ENCODE measurements at regions not wholly inside any gene's neighbourhood (a gene's known extent, or its start where the extent isn't known, plus 50 kb on each side); places are given as distances from the start of the nearest gene placed in this dataset.

GRCh38 chr9:16217943-16218701 lies 652.3 kb downstream of the BNC2 start:
- H3K18ac ChIP-seq (ENCODE audit: low read depth in 1 of 2, low read length in 2 of 2), result no peak overlapping the region
- H3K9ac ChIP-seq (ENCODE audit: low read length), result peak overlapping the region; percentile 19
- H2BK5ac ChIP-seq (ENCODE audit: low read depth, low read length, poor library complexity, severe bottlenecking), result no peak overlapping the region
- H2AFZ ChIP-seq (ENCODE audit: low read depth, low read length), result no peak overlapping the region
- H3K4me2 ChIP-seq (ENCODE audit: low read length, poor library complexity, severe bottlenecking), result no peak overlapping the region
- no peaks in the 10 kb centered on the region for H3K36me3 ChIP-seq (ENCODE audit: control insufficient read depth in 1 of 2, insufficient read depth in 2 of 2, low read depth in 1 of 2, low read length in 2 of 2)
- H3K27me3 ChIP-seq (ENCODE audit: control insufficient read depth in 1 of 2, insufficient read depth in 1 of 2, low read length in 2 of 2), result no peaks in the 10 kb centered on the region
- no peak overlapping the region for H2BK15ac ChIP-seq (ENCODE audit: low read depth, poor library complexity, severe bottlenecking)
- H3K27ac ChIP-seq (ENCODE audit: low read length, poor library complexity, severe bottlenecking), result no peak overlapping the region
- 91% methylated on average over 22 of the region's 22 CpGs for WGBS
- H2BK12ac ChIP-seq (ENCODE audit: low read length in 2 of 2), result no peak overlapping the region
- H3K4ac ChIP-seq (ENCODE audit: low read depth in 1 of 2, low read length in 2 of 2), result no peak overlapping the region
- no peak overlapping the region for H3K23ac ChIP-seq (ENCODE audit: low read length in 2 of 2)
- no peak overlapping the region for H4K8ac ChIP-seq (ENCODE audit: low read length)
- H3K9me3 ChIP-seq (ENCODE audit: control insufficient read depth, low read length), result no peaks in the 10 kb centered on the region
- H2BK120ac ChIP-seq (ENCODE audit: low read depth, low read length), result no peak overlapping the region
- no peak overlapping the region for H3K14ac ChIP-seq (ENCODE audit: low read length in 2 of 2)
- H2AK5ac ChIP-seq (ENCODE audit: low read length, severe bottlenecking), result no peak overlapping the region
- no peaks in the 10 kb centered on the region for H3K79me1 ChIP-seq (replicated peaks; ENCODE audit: low read length, poor library complexity, severe bottlenecking)
- H3K4me3 ChIP-seq (ENCODE audit: insufficient read depth in 1 of 2, low read depth in 1 of 2, low read length in 2 of 2), result no peak overlapping the region
- H3K4me1 ChIP-seq (ENCODE audit: control insufficient read depth, insufficient read depth, low read depth, low read length), result peaks cover 3% of the 10 kb centered on the region
- DNase-seq, result no peak
- no peak overlapping the region for H4K91ac ChIP-seq (ENCODE audit: low read length)

DNA sequence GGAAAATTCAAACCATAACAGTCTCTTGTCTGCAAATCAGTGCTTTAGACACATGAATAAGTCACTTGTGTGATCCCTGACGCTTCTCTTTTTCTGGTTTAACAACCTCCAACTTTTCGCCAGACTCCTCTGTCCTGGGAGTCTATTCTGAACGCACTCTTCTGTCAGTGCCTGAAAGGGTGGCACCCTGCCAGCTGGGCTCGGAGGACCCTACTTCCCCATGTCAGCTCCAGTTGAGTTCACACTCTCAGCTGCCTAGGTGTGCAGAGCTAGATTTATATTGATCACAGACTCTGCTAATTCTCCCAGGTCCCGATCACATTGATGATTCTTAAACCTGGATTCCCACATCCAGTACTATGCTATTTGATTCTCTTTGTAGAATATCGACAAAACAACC lies 649.1 kb downstream of the BNC2 start:
- Histone ChIP-seq H3K4me1 (ENCODE audit: control insufficient read depth, insufficient read depth, low read depth, low read length) (peaks cover 5% of the 10 kb centered on the region), H3K14ac (ENCODE audit: low read length in 2 of 2) (no peak overlapping the region), H2BK15ac (ENCODE audit: low read depth, poor library complexity, severe bottlenecking) (no peak overlapping the region), H2BK5ac (ENCODE audit: low read depth, low read length, poor library complexity, severe bottlenecking) (no peak overlapping the region), H3K23ac (ENCODE audit: low read length in 2 of 2) (peak overlapping the region in 1 of 2 experiments; percentile 80), H4K8ac (ENCODE audit: low read length) (no peak overlapping the region), H3K9ac (ENCODE audit: low read length) (peak overlapping the region; percentile 57), H4K91ac (ENCODE audit: low read length) (no peak overlapping the region), H3K79me1 (replicated peaks; ENCODE audit: low read length, poor library complexity, severe bottlenecking) (no peaks in the 10 kb centered on the region), H3K4me2 (ENCODE audit: low read length, poor library complexity, severe bottlenecking) (no peak overlapping the region), H2AFZ (ENCODE audit: low read depth, low read length) (no peak overlapping the region), H3K18ac (ENCODE audit: low read depth in 1 of 2, low read length in 2 of 2) (no peak overlapping the region), H3K36me3 (ENCODE audit: control insufficient read depth in 1 of 2, insufficient read depth in 2 of 2, low read depth in 1 of 2, low read length in 2 of 2) (no peaks in the 10 kb centered on the region), H3K4ac (ENCODE audit: low read depth in 1 of 2, low read length in 2 of 2) (no peak overlapping the region), H2BK120ac (ENCODE audit: low read depth, low read length) (no peak overlapping the region), H3K27me3 (ENCODE audit: control insufficient read depth in 1 of 2, insufficient read depth in 1 of 2, low read length in 2 of 2) (no peaks in the 10 kb centered on the region), H2AK5ac (ENCODE audit: low read length, severe bottlenecking) (no peak overlapping the region), H3K9me3 (ENCODE audit: control insufficient read depth, low read length) (no peaks in the 10 kb centered on the region), H3K4me3 (ENCODE audit: insufficient read depth in 1 of 2, low read depth in 1 of 2, low read length in 2 of 2) (peak overlapping the region in 1 of 2 experiments; percentile 25), H2BK12ac (ENCODE audit: low read length in 2 of 2) (no peak overlapping the region), H3K27ac (ENCODE audit: low read length, poor library complexity, severe bottlenecking) (no peak overlapping the region)
- 94% methylated on average over 6 of the region's 6 CpGs for WGBS
- no peak for DNase-seq

GRCh38 chr9:16221822-16222547 lies 648.5 kb downstream of the BNC2 start:
- no peak overlapping the region for H2BK120ac ChIP-seq (ENCODE audit: low read depth, low read length)
- peak overlapping the region in 1 of 2 experiments; percentile 25 for H3K4me3 ChIP-seq (ENCODE audit: insufficient read depth in 1 of 2, low read depth in 1 of 2, low read length in 2 of 2)
- H3K36me3 ChIP-seq (ENCODE audit: control insufficient read depth in 1 of 2, insufficient read depth in 2 of 2, low read depth in 1 of 2, low read length in 2 of 2), result no peaks in the 10 kb centered on the region
- no peak overlapping the region for H2AK5ac ChIP-seq (ENCODE audit: low read length, severe bottlenecking)
- peaks cover 5% of the 10 kb centered on the region for H3K4me1 ChIP-seq (ENCODE audit: control insufficient read depth, insufficient read depth, low read depth, low read length)
- H3K27ac ChIP-seq (ENCODE audit: low read length, poor library complexity, severe bottlenecking), result no peak overlapping the region
- H3K4ac ChIP-seq (ENCODE audit: low read depth in 1 of 2, low read length in 2 of 2), result no peak overlapping the region
- H3K27me3 ChIP-seq (ENCODE audit: control insufficient read depth in 1 of 2, insufficient read depth in 1 of 2, low read length in 2 of 2), result no peaks in the 10 kb centered on the region
- H2AFZ ChIP-seq (ENCODE audit: low read depth, low read length), result no peak overlapping the region
- no peak overlapping the region for H2BK5ac ChIP-seq (ENCODE audit: low read depth, low read length, poor library complexity, severe bottlenecking)
- no peak for DNase-seq
- no peak overlapping the region for H2BK12ac ChIP-seq (ENCODE audit: low read length in 2 of 2)
- no peak overlapping the region for H3K14ac ChIP-seq (ENCODE audit: low read length in 2 of 2)
- no peaks in the 10 kb centered on the region for H3K9me3 ChIP-seq (ENCODE audit: control insufficient read depth, low read length)
- H4K91ac ChIP-seq (ENCODE audit: low read length), result no peak overlapping the region
- no peak overlapping the region for H2BK15ac ChIP-seq (ENCODE audit: low read depth, poor library complexity, severe bottlenecking)
- no peak overlapping the region for H3K18ac ChIP-seq (ENCODE audit: low read depth in 1 of 2, low read length in 2 of 2)
- H3K9ac ChIP-seq (ENCODE audit: low read length), result peak overlapping the region; percentile 57
- no peak overlapping the region for H4K8ac ChIP-seq (ENCODE audit: low read length)
- no peaks in the 10 kb centered on the region for H3K79me1 ChIP-seq (replicated peaks; ENCODE audit: low read length, poor library complexity, severe bottlenecking)
- no peak overlapping the region for H3K23ac ChIP-seq (ENCODE audit: low read length in 2 of 2)
- WGBS, result 65% methylated on average over 3 of the region's 3 CpGs
- no peak overlapping the region for H3K4me2 ChIP-seq (ENCODE audit: low read length, poor library complexity, severe bottlenecking)

DNA sequence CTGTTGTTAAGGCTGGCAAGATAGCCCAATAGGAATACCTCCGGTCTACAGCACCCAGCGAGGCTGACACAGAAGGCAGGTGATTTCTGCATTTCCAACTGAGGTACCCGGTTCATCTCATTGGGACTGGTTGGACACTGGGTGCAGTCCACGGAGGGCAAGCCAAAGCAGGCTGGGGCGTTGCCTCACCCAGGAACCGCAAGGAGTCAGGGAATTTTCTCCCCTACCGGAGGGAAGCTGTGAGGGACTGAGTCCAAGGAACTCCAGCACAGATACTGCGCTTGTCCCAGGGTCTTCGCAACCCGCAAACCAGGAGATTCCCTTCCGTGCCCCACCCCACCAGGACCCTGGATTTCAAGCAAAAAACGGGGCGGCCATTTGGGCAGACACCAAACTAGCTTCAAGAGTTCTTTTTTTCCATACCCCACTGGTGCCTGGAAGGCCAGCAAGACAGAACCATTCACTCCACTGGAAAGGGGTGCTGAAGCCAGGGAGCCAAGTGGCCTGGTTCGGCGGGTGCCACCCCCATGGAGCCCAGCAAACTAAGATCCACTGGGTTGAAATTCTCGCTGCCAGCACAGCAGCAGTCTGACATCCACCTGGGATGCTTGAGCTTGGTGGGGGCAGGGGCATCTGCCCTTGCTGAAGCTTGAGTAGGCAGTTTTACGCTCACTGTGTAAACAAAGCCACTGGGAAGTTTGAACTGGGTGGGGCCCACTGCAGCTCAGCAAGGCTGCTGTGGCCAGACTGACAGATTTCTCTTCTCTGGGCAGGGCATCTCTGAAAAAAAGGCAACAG lies 647.2 kb downstream of the BNC2 start:
- Histone ChIP-seq H4K8ac (ENCODE audit: low read length) (no peak overlapping the region), H2BK15ac (ENCODE audit: low read depth, poor library complexity, severe bottlenecking) (no peak overlapping the region), H3K4me2 (ENCODE audit: low read length, poor library complexity, severe bottlenecking) (no peak overlapping the region), H2BK12ac (ENCODE audit: low read length in 2 of 2) (peak overlapping the region in 1 of 2 experiments; percentile 69), H4K91ac (ENCODE audit: low read length) (no peak overlapping the region), H3K4me1 (ENCODE audit: control insufficient read depth, insufficient read depth, low read depth, low read length) (peaks cover 5% of the 10 kb centered on the region), H3K27ac (ENCODE audit: low read length, poor library complexity, severe bottlenecking) (no peak overlapping the region), H3K9me3 (ENCODE audit: control insufficient read depth, low read length) (no peaks in the 10 kb centered on the region), H2AK5ac (ENCODE audit: low read length, severe bottlenecking) (no peak overlapping the region), H3K36me3 (ENCODE audit: control insufficient read depth in 1 of 2, insufficient read depth in 2 of 2, low read depth in 1 of 2, low read length in 2 of 2) (no peaks in the 10 kb centered on the region), H3K4me3 (ENCODE audit: insufficient read depth in 1 of 2, low read depth in 1 of 2, low read length in 2 of 2) (no peak overlapping the region), H3K23ac (ENCODE audit: low read length in 2 of 2) (no peak overlapping the region), H2BK120ac (ENCODE audit: low read depth, low read length) (no peak overlapping the region), H3K27me3 (ENCODE audit: control insufficient read depth in 1 of 2, insufficient read depth in 1 of 2, low read length in 2 of 2) (no peaks in the 10 kb centered on the region), H3K14ac (ENCODE audit: low read length in 2 of 2) (peak overlapping the region in 1 of 2 experiments; percentile 7), H2BK5ac (ENCODE audit: low read depth, low read length, poor library complexity, severe bottlenecking) (no peak overlapping the region), H2AFZ (ENCODE audit: low read depth, low read length) (no peak overlapping the region), H3K9ac (ENCODE audit: low read length) (no peak overlapping the region), H3K79me1 (replicated peaks; ENCODE audit: low read length, poor library complexity, severe bottlenecking) (no peaks in the 10 kb centered on the region), H3K18ac (ENCODE audit: low read depth in 1 of 2, low read length in 2 of 2) (no peak overlapping the region), H3K4ac (ENCODE audit: low read depth in 1 of 2, low read length in 2 of 2) (no peak overlapping the region)
- DNase-seq, result no peak
- WGBS, result 89% methylated on average over 17 of the region's 17 CpGs
